Osteocyte (in vitro differentiated cells): ENCODE measurements at regions not wholly inside any gene's neighbourhood (a gene's known extent, or its start where the extent isn't known, plus 50 kb on each side); places are given as distances from the start of the nearest gene placed in this dataset.

Experiments
- DNase-seq: peaks from one replicate; pipeline ENCODE4 v3.0.0; 2021; ENCODE audit warnings: mixed read lengths; ENCODE audit not compliant: unreplicated experiment; ENCODE audit errors: extremely low spot score
- H3K27ac Mint-ChIP-seq: one replicate; pipeline ENCODE4 v1.8.0; 2021; ENCODE audit warnings: mild to moderate bottlenecking, mixed read lengths; ENCODE audit not compliant: unreplicated experiment
- H3K27me3 Mint-ChIP-seq: one replicate; pipeline ENCODE4 v1.8.0; 2021; ENCODE audit warnings: mixed read lengths; ENCODE audit not compliant: unreplicated experiment
- H3K36me3 Mint-ChIP-seq: one replicate; pipeline ENCODE4 v1.8.0; 2021; ENCODE audit warnings: mixed read lengths; ENCODE audit not compliant: unreplicated experiment
- H3K4me1 Mint-ChIP-seq: one replicate; pipeline ENCODE4 v1.8.0; 2021; ENCODE audit warnings: mixed read lengths; ENCODE audit not compliant: unreplicated experiment
- H3K4me3 Mint-ChIP-seq: one replicate; pipeline ENCODE4 v1.8.0; 2021; ENCODE audit warnings: mild to moderate bottlenecking, moderate library complexity, mixed read lengths; ENCODE audit not compliant: unreplicated experiment
- H3K9me3 Mint-ChIP-seq: one replicate; pipeline ENCODE4 v1.8.0; 2021; ENCODE audit warnings: mixed read lengths; ENCODE audit not compliant: unreplicated experiment
- TF ChIP-seq, protein P1 (sequence below): fragments of 200-600 bp; sonication (generic); IDR thresholded peaks from 2 replicates; pipeline ENCODE4 v1.5.0; 2021; ENCODE audit warnings: antibody characterized with exemption, mild to moderate bottlenecking, moderate library complexity

- TF ChIP-seq, protein P1, sequence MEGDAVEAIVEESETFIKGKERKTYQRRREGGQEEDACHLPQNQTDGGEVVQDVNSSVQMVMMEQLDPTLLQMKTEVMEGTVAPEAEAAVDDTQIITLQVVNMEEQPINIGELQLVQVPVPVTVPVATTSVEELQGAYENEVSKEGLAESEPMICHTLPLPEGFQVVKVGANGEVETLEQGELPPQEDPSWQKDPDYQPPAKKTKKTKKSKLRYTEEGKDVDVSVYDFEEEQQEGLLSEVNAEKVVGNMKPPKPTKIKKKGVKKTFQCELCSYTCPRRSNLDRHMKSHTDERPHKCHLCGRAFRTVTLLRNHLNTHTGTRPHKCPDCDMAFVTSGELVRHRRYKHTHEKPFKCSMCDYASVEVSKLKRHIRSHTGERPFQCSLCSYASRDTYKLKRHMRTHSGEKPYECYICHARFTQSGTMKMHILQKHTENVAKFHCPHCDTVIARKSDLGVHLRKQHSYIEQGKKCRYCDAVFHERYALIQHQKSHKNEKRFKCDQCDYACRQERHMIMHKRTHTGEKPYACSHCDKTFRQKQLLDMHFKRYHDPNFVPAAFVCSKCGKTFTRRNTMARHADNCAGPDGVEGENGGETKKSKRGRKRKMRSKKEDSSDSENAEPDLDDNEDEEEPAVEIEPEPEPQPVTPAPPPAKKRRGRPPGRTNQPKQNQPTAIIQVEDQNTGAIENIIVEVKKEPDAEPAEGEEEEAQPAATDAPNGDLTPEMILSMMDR = no peak
- Mint-ChIP-seq H3K4me1 (no peaks in the 10 kb centered on the region), H3K9me3 (peaks cover 14% of the 10 kb centered on the region), H3K36me3 (no peaks in the 10 kb centered on the region), H3K4me3 (no peak overlapping the region), H3K27me3 (no peaks in the 10 kb centered on the region), H3K27ac (no peak overlapping the region)
- DNase-seq = no peak
These were observed 451.6 kb downstream of the TYW1 start for GRCh38 chr7:67448271-67448670.

DNA sequence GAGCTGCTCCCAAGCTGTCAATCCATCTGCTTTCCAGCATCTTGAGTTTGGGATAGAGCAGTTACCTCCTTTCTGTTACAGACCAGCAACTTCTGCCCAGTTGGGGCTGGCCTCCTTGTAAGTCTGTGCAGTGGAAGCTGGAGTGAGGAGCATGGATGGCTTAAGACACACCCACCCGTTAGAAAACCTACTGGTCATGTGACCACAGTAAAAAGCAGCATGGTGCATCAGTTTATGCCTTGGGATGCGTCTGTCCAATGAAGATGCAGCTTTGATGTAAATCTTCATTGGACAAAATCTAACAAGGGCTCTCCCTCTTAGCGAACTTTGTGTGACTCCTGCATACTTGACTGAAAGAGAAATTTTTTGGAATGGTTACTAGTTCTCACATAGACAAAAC is 453.5 kb downstream of the TYW1 start:
- Mint-ChIP-seq H3K9me3 (peaks cover 14% of the 10 kb centered on the region), H3K27me3 (no peaks in the 10 kb centered on the region), H3K4me1 (no peaks in the 10 kb centered on the region), H3K36me3 (no peaks in the 10 kb centered on the region), H3K27ac (no peak overlapping the region), H3K4me3 (no peak overlapping the region)
- no peak for DNase-seq
- TF ChIP-seq, protein P1 = no peak

- Mint-ChIP-seq H3K4me1 (no peaks in the 10 kb centered on the region), H3K4me3 (no peak overlapping the region), H3K9me3 (peaks cover 6% of the 10 kb centered on the region), H3K27me3 (no peaks in the 10 kb centered on the region), H3K36me3 (no peaks in the 10 kb centered on the region), H3K27ac (no peak overlapping the region)
- TF ChIP-seq, protein P1 = no peak
- DNase-seq = no peak
These were observed 454.7 kb downstream of the TYW1 start for GRCh38 chr7:67451306-67451705.

DNA sequence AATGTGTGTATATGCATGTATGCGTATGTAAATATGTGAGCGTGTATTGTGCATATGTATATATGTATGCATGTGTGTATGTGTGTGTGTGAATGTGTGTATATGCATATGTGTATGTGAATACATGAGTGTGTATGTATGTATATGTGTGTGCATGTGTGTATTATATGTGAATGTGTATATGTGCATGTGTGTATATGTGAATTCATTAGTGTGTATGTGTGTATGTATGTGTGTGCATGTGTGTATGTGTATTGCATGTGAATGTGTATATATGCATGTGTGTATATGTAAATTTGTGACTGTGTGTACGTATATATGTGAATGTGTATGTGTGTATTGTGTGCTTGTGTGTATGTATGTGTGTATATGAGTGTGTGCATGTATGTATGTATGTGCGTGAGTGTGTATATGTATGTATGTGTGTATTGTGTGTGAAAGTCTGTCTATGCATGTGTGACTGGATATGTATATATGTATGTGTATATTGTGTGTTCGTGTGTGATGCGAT is 455.9 kb downstream of the TYW1 start:
- TF ChIP-seq, protein P1 = no peak
- Mint-ChIP-seq H3K4me1 (no peaks in the 10 kb centered on the region), H3K4me3 (no peak overlapping the region)

GRCh38 chr7:67453580-67454380 is 457.1 kb downstream of the TYW1 start:
- no peaks in the 10 kb centered on the region for H3K4me1 Mint-ChIP-seq
- TF ChIP-seq, protein P1 = no peak
- H3K4me3 Mint-ChIP-seq = no peak overlapping the region
- H3K9me3 Mint-ChIP-seq = peaks cover 6% of the 10 kb centered on the region
- no peak overlapping the region for H3K27ac Mint-ChIP-seq
- no peaks in the 10 kb centered on the region for H3K36me3 Mint-ChIP-seq
- no peaks in the 10 kb centered on the region for H3K27me3 Mint-ChIP-seq
- no peak for DNase-seq

More for the DNA sequence above, 455.9 kb downstream of the TYW1 start:
- peaks cover 6% of the 10 kb centered on the region for H3K9me3 Mint-ChIP-seq
- no peak for DNase-seq
- H3K27ac Mint-ChIP-seq = no peak overlapping the region
- H3K27me3 Mint-ChIP-seq = no peaks in the 10 kb centered on the region
- no peaks in the 10 kb centered on the region for H3K36me3 Mint-ChIP-seq
